ENCODE measurements at regions not wholly inside any gene's neighbourhood (a gene's known extent, or its start where the extent isn't known, plus 50 kb on each side); places are given as distances from the start of the nearest gene placed in this dataset.
"Not testable (repeated sequence)": the region's sequence is repeated elsewhere in the genome, so short reads cannot be mapped to it uniquely, and the experiment has no call there.

DNA sequence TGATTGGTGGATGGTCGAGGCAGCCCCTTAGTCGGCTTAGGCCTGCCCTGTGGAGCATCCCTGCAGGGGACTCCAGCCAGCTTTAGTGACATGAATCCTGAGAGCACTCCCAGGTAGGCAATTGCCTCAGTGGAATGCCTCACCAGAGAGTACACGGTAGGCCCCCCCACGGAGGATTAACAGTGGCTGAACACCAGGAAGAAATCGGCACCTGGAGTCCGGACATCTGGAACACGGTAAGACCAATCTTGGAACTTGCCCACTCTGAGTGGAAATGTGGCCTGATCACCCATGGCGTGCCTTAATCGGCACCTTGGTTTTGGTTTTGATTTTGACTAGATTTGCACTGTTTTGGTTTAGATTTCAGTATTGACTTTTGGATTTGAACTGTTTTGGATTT, 326.2 kb upstream of the NCKAP5 start:
- no peak overlapping the region for H3K4me3 ChIP-seq (ENCODE audit: low read depth, low read length)
- no peak for DNase-seq (ENCODE audit: low read depth)
- H3K27me3 ChIP-seq (ENCODE audit: control insufficient read depth, insufficient read depth, low read length), result peaks cover 2% of the 10 kb centered on the region
- TF ChIP-seq CTCF (IDR thresholded peaks at IDR 0.05; ENCODE audit: insufficient read depth, low read length, poor library complexity, severe bottlenecking), result no peak
- no peaks in the 10 kb centered on the region for H3K36me3 ChIP-seq (ENCODE audit: control insufficient read depth, insufficient read depth, low read length)

DNA sequence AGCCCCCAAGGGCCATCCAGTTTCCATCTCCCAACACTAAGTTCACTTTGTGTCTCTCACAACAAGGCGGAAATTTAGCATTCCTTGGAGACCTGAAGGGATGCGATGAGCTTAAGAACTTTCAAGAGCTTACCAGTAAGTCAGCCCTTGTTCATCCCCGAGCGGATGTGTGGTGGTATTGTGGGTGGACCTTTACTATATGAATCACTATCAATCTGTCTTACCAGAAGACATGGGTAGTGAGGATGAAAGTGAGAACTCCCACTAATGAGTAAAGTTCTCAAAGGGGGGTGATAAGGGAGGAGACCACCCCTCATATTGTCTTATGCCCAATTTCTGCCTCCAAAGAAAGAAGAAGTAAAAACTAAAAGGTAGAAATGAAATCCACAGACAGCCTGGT, 329.6 kb upstream of the NCKAP5 start:
- H3K4me3 ChIP-seq (ENCODE audit: low read depth, low read length); H3K27me3 ChIP-seq (ENCODE audit: control insufficient read depth, insufficient read depth, low read length); H3K36me3 ChIP-seq (ENCODE audit: control insufficient read depth, insufficient read depth, low read length); DNase-seq (ENCODE audit: low read depth): not testable (repeated sequence)

DNA sequence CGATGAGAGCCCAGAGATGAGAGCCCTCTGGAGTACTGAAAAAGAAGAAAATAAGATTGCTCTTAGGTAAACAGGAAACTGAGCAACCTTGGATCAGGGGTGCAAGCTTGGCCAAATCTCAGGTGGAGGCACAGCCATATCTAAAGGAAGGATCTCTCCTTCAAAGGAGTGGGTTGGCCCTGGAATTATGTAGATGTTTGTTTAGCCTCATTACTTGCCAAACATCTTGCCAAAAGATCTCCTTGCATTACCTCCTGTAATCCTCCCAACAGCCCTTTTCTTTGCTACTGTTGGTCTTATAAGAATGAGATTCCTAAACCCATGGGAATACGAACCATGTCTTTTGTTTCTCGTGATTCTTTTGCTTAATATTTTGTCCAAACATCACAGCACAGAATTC, 332.6 kb upstream of the NCKAP5 start:
- DNase-seq (ENCODE audit: low read depth), result no peak
- TF ChIP-seq CTCF (IDR thresholded peaks at IDR 0.05; ENCODE audit: insufficient read depth, low read length, poor library complexity, severe bottlenecking), result no peak
- Histone ChIP-seq H3K27me3 (ENCODE audit: control insufficient read depth, insufficient read depth, low read length) (no peaks in the 10 kb centered on the region), H3K36me3 (ENCODE audit: control insufficient read depth, insufficient read depth, low read length) (no peaks in the 10 kb centered on the region), H3K4me3 (ENCODE audit: low read depth, low read length) (no peak overlapping the region)

DNA sequence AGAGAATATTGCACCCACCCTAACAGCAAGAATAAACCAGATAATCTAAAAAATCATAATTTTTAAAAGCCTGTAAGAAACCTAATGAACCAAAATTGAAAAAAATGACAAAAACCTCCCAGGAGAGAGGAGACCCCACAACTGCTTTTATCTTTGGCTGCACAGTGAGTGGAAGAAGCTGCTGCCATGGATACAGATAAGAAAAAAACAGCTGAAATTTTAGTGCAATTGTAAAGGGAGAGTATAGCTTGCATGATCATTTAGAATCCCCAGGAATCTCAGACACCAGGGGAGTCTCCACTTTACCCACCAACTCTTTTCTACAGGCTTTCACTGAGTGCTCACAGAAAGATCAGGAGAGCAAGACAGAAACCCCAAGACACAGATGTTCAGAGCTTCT, 338.1 kb upstream of the NCKAP5 start:
- Histone ChIP-seq H3K36me3 (ENCODE audit: control insufficient read depth, insufficient read depth, low read length) (no peaks in the 10 kb centered on the region), H3K4me3 (ENCODE audit: low read depth, low read length) (no peak overlapping the region), H3K27me3 (ENCODE audit: control insufficient read depth, insufficient read depth, low read length) (no peaks in the 10 kb centered on the region)
- no peak for DNase-seq (ENCODE audit: low read depth)
- TF ChIP-seq CTCF (IDR thresholded peaks at IDR 0.05; ENCODE audit: insufficient read depth, low read length, poor library complexity, severe bottlenecking), result no peak

DNA sequence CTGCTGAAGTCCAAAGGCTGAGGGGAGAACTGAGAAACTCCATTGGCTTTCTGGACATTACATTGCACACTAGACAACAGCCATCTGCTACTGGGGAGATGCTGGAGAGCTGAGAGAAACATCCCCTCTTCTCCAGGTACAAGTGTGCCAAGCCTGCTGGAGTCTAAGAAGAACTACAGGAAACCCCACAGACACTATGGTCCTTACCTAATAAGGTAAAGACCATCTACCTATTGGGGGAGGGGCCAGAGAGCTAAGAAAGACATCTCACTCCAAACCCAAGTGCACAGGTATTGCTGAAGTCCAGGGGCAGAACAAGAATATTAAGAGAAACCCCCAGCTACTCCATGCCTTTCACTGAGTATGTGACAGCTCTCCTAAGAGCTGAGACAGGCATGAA, 338.7 kb upstream of the NCKAP5 start:
- no peaks in the 10 kb centered on the region for H3K27me3 ChIP-seq (ENCODE audit: control insufficient read depth, insufficient read depth, low read length)
- no peak for TF ChIP-seq CTCF (IDR thresholded peaks at IDR 0.05; ENCODE audit: insufficient read depth, low read length, poor library complexity, severe bottlenecking)
- no peak for DNase-seq (ENCODE audit: low read depth)
- H3K36me3 ChIP-seq (ENCODE audit: control insufficient read depth, insufficient read depth, low read length), result no peaks in the 10 kb centered on the region
- H3K4me3 ChIP-seq (ENCODE audit: low read depth, low read length), result no peak overlapping the region

- no peak for TF ChIP-seq CTCF (IDR thresholded peaks at IDR 0.05; ENCODE audit: insufficient read depth, low read length, poor library complexity, severe bottlenecking)
- H3K4me3 ChIP-seq (ENCODE audit: low read depth, low read length), result no peak overlapping the region
- H3K36me3 ChIP-seq (ENCODE audit: control insufficient read depth, insufficient read depth, low read length), result no peaks in the 10 kb centered on the region
- DNase-seq (ENCODE audit: low read depth), result no peak
- H3K27me3 ChIP-seq (ENCODE audit: control insufficient read depth, insufficient read depth, low read length), result no peaks in the 10 kb centered on the region
These were observed 339.9 kb upstream of the NCKAP5 start for GRCh38 chr2:133908171-133908570.

All from kidney epithelial cell (primary cell).